Epithelial cell of proximal tubule (primary cell): ENCODE measurements at regions not wholly inside any gene's neighbourhood (a gene's known extent, or its start where the extent isn't known, plus 50 kb on each side); places are given as distances from the start of the nearest gene placed in this dataset.

Source experiments
- DNase-seq: peaks from one replicate; pipeline ENCODE4 v3.0.0-alpha.2; 2011; ENCODE audit warnings: low read depth
- H3K4me3 ChIP-seq: 2 replicates; pipeline ENCODE4 v1.5.1; 2011; ENCODE audit warnings: low read depth, mild to moderate bottlenecking, low read length
- CTCF ChIP-seq: conservative IDR thresholded peaks from 2 replicates; pipeline ENCODE4 v1.5.1; 2012; ENCODE audit warnings: low read depth, mild to moderate bottlenecking, low read length

- H3K4me3 ChIP-seq: no peak overlapping the region
- no peak for DNase-seq
- no peak for TF ChIP-seq CTCF
Measured at GRCh38 chr2:23219666-23220065, 165.3 kb upstream of the KLHL29 start.

GRCh38 chr2:23220513-23221094 lies 164.4 kb upstream of the KLHL29 start:
- TF ChIP-seq CTCF: no peak
- DNase-seq: no peak
- no peak overlapping the region for H3K4me3 ChIP-seq

GRCh38 chr2:23221236-23221635 lies 163.7 kb upstream of the KLHL29 start:
- no peak for TF ChIP-seq CTCF
- no peak for DNase-seq

GRCh38 chr2:23221901-23222300 lies 163.1 kb upstream of the KLHL29 start:
- TF ChIP-seq CTCF: no peak
- no peak overlapping the region for H3K4me3 ChIP-seq
- no peak for DNase-seq

More at GRCh38 chr2:23221236-23221635, 163.7 kb upstream of the KLHL29 start:
- no peak overlapping the region for H3K4me3 ChIP-seq

- TF ChIP-seq CTCF: no peak
- DNase-seq: no peak
- no peak overlapping the region for H3K4me3 ChIP-seq
Measured at GRCh38 chr2:23230885-23231284, 154.1 kb upstream of the KLHL29 start.

- no peak for DNase-seq
- H3K4me3 ChIP-seq: no peak overlapping the region
- TF ChIP-seq CTCF: no peak
Measured at GRCh38 chr2:23231865-23232264, 153.1 kb upstream of the KLHL29 start.

GRCh38 chr2:23235292-23235691 lies 149.7 kb upstream of the KLHL29 start:
- no peak for TF ChIP-seq CTCF
- no peak overlapping the region for H3K4me3 ChIP-seq
- no peak for DNase-seq
